Kidney epithelial cell (primary cell): ENCODE measurements at regions not wholly inside any gene's neighbourhood (a gene's known extent, or its start where the extent isn't known, plus 50 kb on each side); places are given as distances from the start of the nearest gene placed in this dataset.

ENCODE experiments used
- DNase-seq: peaks from one replicate; pipeline ENCODE4 v3.0.0-alpha.2; 2010; ENCODE audit warnings: low read depth
- H3K27me3 ChIP-seq: 2 replicates; pipeline ENCODE4 v1.6.0; 2011; ENCODE audit warnings: low read length; ENCODE audit not compliant: control insufficient read depth, insufficient read depth
- H3K36me3 ChIP-seq: 2 replicates; pipeline ENCODE4 v1.5.1; 2011; ENCODE audit warnings: low read length; ENCODE audit not compliant: control insufficient read depth, insufficient read depth
- H3K4me3 ChIP-seq: 2 replicates; pipeline ENCODE4 v1.5.1; 2011; ENCODE audit warnings: low read depth, mild to moderate bottlenecking, control low read depth, low read length
- CTCF ChIP-seq: IDR thresholded peaks from 2 replicates; pipeline ENCODE4 v1.5.1; 2011; ENCODE audit warnings: mild to moderate bottlenecking, moderate library complexity, low read length, control low read depth, inconsistent platforms; ENCODE audit not compliant: insufficient read depth, poor library complexity, severe bottlenecking

- DNase-seq, result no peak
- Histone ChIP-seq H3K27me3 (no peaks in the 10 kb centered on the region), H3K4me3 (no peak overlapping the region), H3K36me3 (no peaks in the 10 kb centered on the region)
- TF ChIP-seq CTCF, result peak; percentile 87
Measured at GRCh38 chr13:60627071-60627686, 230.2 kb downstream of the TDRD3 start.
